ENCODE measurements at regions not wholly inside any gene's neighbourhood (a gene's known extent, or its start where the extent isn't known, plus 50 kb on each side); places are given as distances from the start of the nearest gene placed in this dataset.

- no peak for TF ChIP-seq CTCF (IDR thresholded peaks at IDR 0.05)
- no peak for TF ChIP-seq POLR2A (IDR thresholded peaks at IDR 0.05)
Measured at GRCh38 chr20:48503166-48503815, 324.5 kb downstream of the PREX1 start.

Data from right lobe of liver (tissue), 4 donors.